Spleen (tissue), 11 donors: ENCODE measurements at regions not wholly inside any gene's neighbourhood (a gene's known extent, or its start where the extent isn't known, plus 50 kb on each side); places are given as distances from the start of the nearest gene placed in this dataset.

ENCODE experiments used
- DNase-seq: peaks from one replicate; pipeline ENCODE4 v3.0.0-alpha.2; 2020
- H3K27ac ChIP-seq, 8 donors: fragments of 200-600 bp; sonication (generic) in 7 of 8; 1 replicate in 4 of 8; 2 replicates in 4 of 8; pipeline versions ENCODE4 v1.5.0 to v1.8.0; 2016 to 2021; ENCODE audit warnings: inconsistent platforms in 4 of 8, mild to moderate bottlenecking in 4 of 8, moderate library complexity in 1 of 8
- H3K27me3 ChIP-seq, 7 donors: fragments of 200-600 bp; sonication (generic) in 6 of 7; replicated peaks in 1 of 7; 1 replicate in 4 of 7; 2 replicates in 3 of 7; pipeline versions ENCODE4 v1.5.0 to v1.8.0; 2016 to 2021; ENCODE audit warnings: inconsistent platforms in 3 of 7, mild to moderate bottlenecking in 1 of 7
- H3K36me3 ChIP-seq, 6 donors: fragments of 200-600 bp; sonication (generic) in 5 of 6; 1 replicate in 4 of 6; 2 replicates in 2 of 6; pipeline versions ENCODE4 v1.5.0 to v1.8.0; 2016 to 2021; ENCODE audit warnings: inconsistent platforms in 2 of 6
- H3K4me1 ChIP-seq, 6 donors: fragments of 200-600 bp; sonication (generic) in 5 of 6; 1 replicate in 3 of 6; 2 replicates in 3 of 6; pipeline versions ENCODE4 v1.5.0 to v1.8.0; 2016 to 2021; ENCODE audit warnings: inconsistent platforms in 3 of 6
- H3K4me3 ChIP-seq, 8 donors: fragments of 200-600 bp; sonication (generic) in 7 of 8; 1 replicate in 4 of 8; 2 replicates in 4 of 8; pipeline versions ENCODE4 v1.5.0 to v1.8.0; 2016 to 2021; ENCODE audit warnings: inconsistent platforms in 4 of 8, mild to moderate bottlenecking in 4 of 8, moderate library complexity in 2 of 8
- H3K9me3 ChIP-seq, 8 donors: fragments of 200-600 bp; sonication (generic) in 7 of 8; 1 replicate in 4 of 8; 2 replicates in 4 of 8; pipeline versions ENCODE4 v1.5.0 to v1.8.0; 2016 to 2021; ENCODE audit warnings: inconsistent platforms in 4 of 8
- CTCF ChIP-seq, 11 experiments: fragments of 200-600 bp in 7 of 11; fragments of 450-650 bp in 4 of 11; sonication (generic) in 4 of 11; IDR thresholded peaks in 8 of 11; conservative IDR thresholded peaks in 3 of 11; 1 replicate in 7 of 11; 2 replicates in 4 of 11; pipeline versions ENCODE4 v1.4.0 to v1.8.0; 2016 to 2021; ENCODE audit warnings: antibody characterized with exemption in 11 of 11, inconsistent platforms in 4 of 11, mild to moderate bottlenecking in 1 of 11
- POLR2A ChIP-seq, 3 donors: fragments of 450-650 bp; IDR thresholded peaks; one replicate each; pipeline ENCODE4 v1.5.1; 2017; ENCODE audit warnings: antibody characterized with exemption in 3 of 3, mild to moderate bottlenecking in 1 of 3
- POLR2AphosphoS5 ChIP-seq, 3 donors: sonication (generic); formaldehyde crosslinking; IDR thresholded peaks; one replicate each; pipeline ENCODE4 v1.5.1; 2017; ENCODE audit warnings: antibody characterized with exemption in 3 of 3
- WGBS, 5 donors: extraction: QIAGEN DNeasy Blood & Tissue Kit in 3 of 5; methylation state at CpG; one replicate each; pipeline versions ENCODE4 v1.1.5 to v1.1.7; 2013 to 2018; 5-methylcytosine and 5-hydroxymethylcytosine counted together
- intact Hi-C: fragments of 100-400 bp; cut with DNase I; formaldehyde crosslinking; loops from one replicate; pipeline ENCODE4 v1.15.0; 2023; ENCODE audit warnings: low total_unique reads
- donor health status: healthy with polysubstance abuse.
- donor health status: DM: no; HTN: no; CAD: no; lungs with moderate emphysema.
- donor health status: DM: no; HTN: no; CAD: no.
- donor health status: Bipolar disorder and iron deficiency.
- donor health status: healthy.
- donor health status: DM: no; HTN: no; CAD: no.
- donor health status: DM: yes; HTN: yes; CAD: no.

- Histone ChIP-seq H3K9me3 (no peaks in the 10 kb centered on the region), H3K36me3 (no peaks in the 10 kb centered on the region), H3K4me1 (no peaks in the 10 kb centered on the region), H3K27me3 (no peaks in the 10 kb centered on the region), H3K27ac (no peak overlapping the region), H3K4me3 (no peak overlapping the region)
- TF ChIP-seq POLR2AphosphoS5 (IDR thresholded peaks at IDR 0.05) (no peak), CTCF (IDR thresholded peaks at IDR 0.05 in 8 of 11, conservative IDR thresholded peaks at IDR 0.05 in 3 of 11) (no peak), POLR2A (IDR thresholded peaks at IDR 0.05) (no peak)
- intact Hi-C loops = no loop called here
- DNase-seq = no peak
- 87 to 100% (median 91%) methylated on average over 1 of the region's 1 CpG for WGBS, 5 donors
These were observed 65.2 kb upstream of the ITPRID1 start for GRCh38 chr7:31448649-31449048.

GRCh38 chr7:31455844-31456243 lies 58.0 kb upstream of the ITPRID1 start:
- H3K4me3 ChIP-seq = no peak overlapping the region
- TF ChIP-seq CTCF (IDR thresholded peaks at IDR 0.05 in 8 of 11, conservative IDR thresholded peaks at IDR 0.05 in 3 of 11) (no peak), POLR2A (IDR thresholded peaks at IDR 0.05) (no peak), POLR2AphosphoS5 (IDR thresholded peaks at IDR 0.05) (no peak)
- intact Hi-C loops = no loop called here
- DNase-seq = no peak
- no peaks in the 10 kb centered on the region for H3K4me1 ChIP-seq
- 83 to 90% (median 84%) methylated on average over 5 of the region's 5 CpGs for WGBS, 5 donors
- H3K27me3 ChIP-seq = no peaks in the 10 kb centered on the region
- no peak overlapping the region for H3K27ac ChIP-seq
- no peaks in the 10 kb centered on the region for H3K36me3 ChIP-seq
- H3K9me3 ChIP-seq = no peaks in the 10 kb centered on the region

DNA sequence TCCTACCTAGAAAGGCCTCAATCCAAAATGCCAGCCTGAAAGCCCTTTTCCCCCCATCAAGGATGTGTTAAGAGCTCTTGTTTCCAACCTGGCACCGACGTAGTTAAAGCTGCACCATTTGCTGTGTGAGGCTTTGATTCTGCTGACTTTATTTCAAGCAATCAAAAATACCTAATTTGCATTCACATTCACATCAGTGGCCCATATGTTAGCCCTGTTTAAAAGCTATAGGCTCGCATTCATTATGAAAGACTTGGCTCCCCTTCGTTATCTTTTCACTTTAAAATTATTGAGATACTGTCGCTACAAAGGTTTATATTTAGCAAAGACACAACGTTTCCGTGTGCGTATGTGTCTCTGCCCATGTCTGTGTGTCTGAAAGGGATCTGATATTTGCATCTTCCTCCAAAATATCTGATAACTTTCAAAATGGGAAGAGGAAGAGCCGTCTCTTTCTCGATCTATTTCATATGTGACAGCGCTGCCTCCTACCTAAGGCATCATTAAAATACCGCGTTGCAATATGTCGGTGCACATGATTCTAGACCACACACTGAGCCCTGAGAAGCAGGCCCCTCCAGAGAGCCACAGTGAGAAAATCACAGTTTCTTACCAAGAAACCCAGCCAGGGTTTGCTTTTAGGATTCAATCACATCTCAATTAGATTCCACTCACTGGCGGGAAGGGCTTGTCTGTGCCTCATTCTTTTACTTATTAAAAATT lies 57.1 kb upstream of the ITPRID1 start:
- H3K4me3 ChIP-seq = no peak overlapping the region
- H3K27me3 ChIP-seq = no peaks in the 10 kb centered on the region
- H3K9me3 ChIP-seq = no peaks in the 10 kb centered on the region
- intact Hi-C loops = no loop called here
- TF ChIP-seq CTCF (IDR thresholded peaks at IDR 0.05 in 8 of 11, conservative IDR thresholded peaks at IDR 0.05 in 3 of 11) (no peak), POLR2A (IDR thresholded peaks at IDR 0.05) (no peak), POLR2AphosphoS5 (IDR thresholded peaks at IDR 0.05) (no peak)
- DNase-seq = no peak
- no peak overlapping the region for H3K27ac ChIP-seq
- H3K4me1 ChIP-seq = no peaks in the 10 kb centered on the region
- H3K36me3 ChIP-seq = no peaks in the 10 kb centered on the region
- 79 to 86% (median 82%) methylated on average over 15 of the region's 15 CpGs for WGBS, 5 donors

GRCh38 chr7:31457551-31457950 lies 56.3 kb upstream of the ITPRID1 start:
- DNase-seq = no peak
- WGBS, 5 donors = 58 to 75% (median 67%) methylated on average over 5 of the region's 5 CpGs

More at GRCh38 chr7:31457551-31457950, 56.3 kb upstream of the ITPRID1 start:
- intact Hi-C loops = no loop called here
- no peak overlapping the region for H3K27ac ChIP-seq
- no peaks in the 10 kb centered on the region for H3K27me3 ChIP-seq
- TF ChIP-seq CTCF (IDR thresholded peaks at IDR 0.05 in 8 of 11, conservative IDR thresholded peaks at IDR 0.05 in 3 of 11) (no peak), POLR2A (IDR thresholded peaks at IDR 0.05) (no peak), POLR2AphosphoS5 (IDR thresholded peaks at IDR 0.05) (no peak)
- H3K9me3 ChIP-seq = no peaks in the 10 kb centered on the region
- no peaks in the 10 kb centered on the region for H3K36me3 ChIP-seq
- H3K4me3 ChIP-seq = no peak overlapping the region
- H3K4me1 ChIP-seq = no peaks in the 10 kb centered on the region
